GM19328 (cell line): ENCODE measurements at regions not wholly inside any gene's neighbourhood (a gene's known extent, or its start where the extent isn't known, plus 50 kb on each side); places are given as distances from the start of the nearest gene placed in this dataset.

ENCODE experiments used
- ATAC-seq: cut with Tn5 transposase; IDR thresholded peaks from one replicate; pipeline ENCODE4 v1.9.1; 2021; ENCODE audit warnings: mild to moderate bottlenecking, moderate library complexity; ENCODE audit not compliant: unreplicated experiment

GRCh38 chr5:114237766-114238165 is 124.1 kb upstream of the KCNN2 start:
- no peak for ATAC-seq

DNA sequence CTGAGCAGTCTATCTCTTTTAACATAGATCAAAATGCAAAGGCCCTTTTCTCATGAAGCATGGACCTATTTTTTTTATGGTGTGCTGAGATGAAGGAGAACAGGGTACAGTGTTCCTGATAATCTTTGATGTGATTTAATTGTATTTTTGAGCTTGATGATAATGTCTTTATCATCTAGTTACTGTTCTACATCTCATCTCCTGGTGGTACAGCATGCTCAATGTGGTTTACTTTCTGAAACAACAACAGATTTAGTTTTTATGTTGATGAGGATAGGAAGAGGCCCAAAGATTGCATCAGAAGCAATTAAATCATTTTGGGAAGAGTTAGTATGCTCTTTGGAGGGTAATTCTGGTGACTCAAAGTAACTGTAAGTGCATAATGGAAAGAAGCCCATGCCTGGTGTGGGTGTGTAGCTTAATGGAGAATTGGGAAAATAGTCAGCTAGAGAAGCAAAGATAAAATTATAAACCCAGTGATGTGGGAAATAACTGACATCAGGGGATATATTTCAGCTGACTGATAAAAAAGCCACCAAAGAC is 123.0 kb upstream of the KCNN2 start:
- no peak for ATAC-seq

DNA sequence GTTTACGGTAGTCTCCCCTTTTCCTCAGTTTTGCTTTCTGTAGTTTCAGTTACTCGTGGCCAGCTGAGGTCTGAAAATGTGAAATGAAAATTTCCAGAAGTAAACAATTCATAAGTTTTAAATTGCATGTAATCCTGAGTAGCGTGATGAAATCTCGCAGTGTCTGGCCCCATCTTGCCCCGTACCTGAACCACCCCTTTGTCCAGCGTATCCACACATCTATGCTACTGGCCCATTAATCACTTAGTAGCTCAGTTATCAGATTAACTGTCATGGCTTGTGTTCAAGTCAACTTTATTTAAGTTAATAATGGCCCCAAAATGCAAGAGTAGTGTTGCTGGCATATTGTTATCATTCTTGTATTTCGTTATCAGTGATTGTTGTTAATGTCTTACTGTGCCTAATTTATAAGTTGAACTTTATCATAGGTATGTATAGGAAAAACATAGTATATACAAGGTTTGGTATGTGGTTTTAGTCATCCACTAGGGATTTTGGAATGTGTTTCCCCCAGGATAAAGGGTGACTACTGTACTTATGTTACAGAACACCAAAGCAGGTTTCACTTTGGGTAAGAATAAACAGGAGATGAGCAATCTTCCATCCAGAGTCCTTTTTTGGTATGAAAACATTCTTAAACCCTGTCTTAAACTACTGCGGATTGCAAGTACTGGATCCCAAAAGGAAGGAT is 118.4 kb upstream of the KCNN2 start:
- no peak for ATAC-seq

GRCh38 chr5:114243972-114244317 is 117.9 kb upstream of the KCNN2 start:
- no peak for ATAC-seq

GRCh38 chr5:114249823-114250222 is 112.0 kb upstream of the KCNN2 start:
- ATAC-seq: no peak

- no peak for ATAC-seq
Observed at GRCh38 chr5:114250536-114250935, 111.3 kb upstream of the KCNN2 start.

DNA sequence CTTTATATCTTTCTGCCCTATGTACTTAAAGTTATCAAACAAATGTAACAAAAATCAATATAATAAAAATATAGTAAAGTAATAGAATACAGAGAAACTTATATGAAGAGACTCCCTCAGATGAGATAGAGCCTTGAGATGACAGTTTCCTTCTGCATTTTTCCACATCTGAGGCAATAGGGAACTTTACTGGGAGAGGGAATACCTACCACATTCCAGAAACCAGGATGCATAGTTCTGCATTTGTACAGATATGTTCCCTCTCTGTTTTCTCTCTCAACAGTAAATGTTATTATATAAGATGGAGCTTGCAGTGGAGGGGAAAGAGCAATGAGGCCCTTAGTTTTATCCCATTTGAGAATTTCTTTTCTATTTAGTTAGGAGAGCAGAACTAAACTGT is 109.6 kb upstream of the KCNN2 start:
- no peak for ATAC-seq

GRCh38 chr5:114255260-114255659 is 106.6 kb upstream of the KCNN2 start:
- no peak for ATAC-seq

DNA sequence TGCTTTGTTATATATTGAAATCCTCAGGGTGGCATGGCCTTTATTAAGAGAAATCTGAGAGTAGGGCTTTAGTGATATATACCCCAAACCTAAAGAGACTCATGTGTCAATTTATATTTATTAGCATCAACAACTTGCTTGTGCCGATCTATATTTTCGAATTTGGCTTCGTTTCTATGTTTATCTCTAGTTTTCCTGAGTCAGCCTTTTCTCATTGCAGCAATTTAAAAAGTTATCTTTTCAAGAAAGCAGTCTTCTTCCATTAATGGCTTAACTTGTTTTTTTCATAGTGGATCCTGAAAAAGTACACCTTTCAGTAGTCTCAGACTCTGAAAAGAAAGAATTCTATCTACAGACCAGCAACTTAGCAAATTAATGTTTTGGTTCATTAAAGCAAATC is 99.9 kb upstream of the KCNN2 start:
- ATAC-seq: no peak

DNA sequence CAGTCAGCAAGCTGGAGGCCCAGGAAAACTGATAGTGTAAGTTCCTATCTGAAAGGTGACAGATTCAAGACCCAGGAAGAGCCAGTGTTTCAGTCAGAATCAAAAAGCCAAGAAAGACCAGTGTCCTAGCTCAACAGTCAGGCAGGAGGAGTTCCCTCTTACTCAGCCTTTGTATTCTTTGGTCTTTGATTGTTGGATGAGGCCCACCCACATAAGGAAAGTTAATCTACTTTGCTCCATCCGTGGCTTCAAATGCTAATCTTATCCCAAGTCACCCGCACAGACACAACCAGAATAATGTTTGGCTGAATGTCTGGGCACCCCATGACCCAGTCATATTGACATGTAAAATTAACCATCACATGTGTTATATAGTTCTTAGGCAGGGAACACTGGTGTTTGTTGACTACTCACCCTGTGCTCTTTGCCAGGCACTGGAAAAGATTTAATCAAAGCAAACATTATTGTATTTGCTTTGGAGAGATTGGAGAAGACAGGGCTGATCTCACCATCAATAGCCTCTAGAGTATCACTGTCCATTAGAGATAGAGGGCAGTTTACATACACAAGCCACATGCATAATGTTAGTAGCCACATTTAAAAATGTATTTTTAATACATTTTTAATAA is 96.3 kb upstream of the KCNN2 start:
- no peak for ATAC-seq

GRCh38 chr5:114266374-114266773 is 95.5 kb upstream of the KCNN2 start:
- no peak for ATAC-seq

GRCh38 chr5:114296191-114296590 is 65.7 kb upstream of the KCNN2 start:
- ATAC-seq: no peak

DNA sequence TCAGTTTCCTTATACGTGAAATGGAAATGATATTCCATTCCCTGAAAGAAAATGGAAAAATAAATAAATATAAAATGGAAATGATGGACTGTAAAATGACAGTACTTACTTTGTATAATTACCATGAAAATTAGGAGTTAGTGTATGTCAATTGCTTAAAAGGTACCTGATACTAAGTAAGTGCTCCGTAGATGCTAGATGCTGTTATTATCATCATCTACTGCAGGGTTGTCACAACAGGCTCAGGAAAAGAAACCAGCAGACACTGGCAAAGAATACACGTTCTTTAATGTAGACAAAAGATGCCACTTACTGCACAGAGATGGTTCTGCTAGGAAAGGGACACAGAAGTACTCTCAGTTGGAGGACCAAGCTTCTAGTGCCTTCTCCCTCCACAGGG is 64.0 kb upstream of the KCNN2 start:
- ATAC-seq: no peak

DNA sequence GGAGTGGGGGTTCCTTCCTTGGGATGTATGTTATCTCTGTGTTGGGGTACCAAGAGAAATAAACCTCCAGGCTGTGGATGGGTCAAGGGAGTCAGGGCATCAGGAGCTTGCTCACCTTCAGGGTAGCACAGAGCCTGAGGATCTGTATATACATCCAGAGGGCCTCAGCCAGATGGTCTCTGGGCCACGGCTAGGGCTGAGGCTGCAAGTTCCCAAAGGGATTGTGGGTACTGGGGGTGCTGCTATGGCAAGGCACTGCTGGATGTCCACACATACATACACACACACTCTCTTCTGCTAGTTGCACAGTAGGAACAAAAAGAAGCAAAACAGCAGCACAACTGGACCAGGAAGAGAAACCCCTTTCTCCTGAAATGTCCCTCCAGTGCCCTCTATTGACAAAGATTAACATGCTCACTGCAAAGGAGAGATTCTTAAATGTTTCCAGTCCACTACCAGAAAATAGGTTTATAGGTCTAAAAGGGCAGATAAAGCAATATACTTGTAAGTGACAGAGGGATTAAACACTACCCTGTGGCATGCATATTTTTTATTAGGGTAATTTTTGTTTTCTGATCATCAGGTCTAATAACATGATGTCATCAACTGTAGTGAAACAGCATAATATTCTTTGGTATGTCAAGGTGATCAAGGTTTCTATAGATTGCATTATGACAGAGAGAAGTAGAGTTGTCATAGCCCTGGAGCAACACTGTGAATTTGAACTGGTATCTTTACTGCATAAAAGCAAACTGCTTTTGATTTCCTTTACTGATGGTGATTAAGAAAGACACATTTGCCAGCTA is 56.3 kb upstream of the KCNN2 start:
- peak; percentile 45 for ATAC-seq

DNA sequence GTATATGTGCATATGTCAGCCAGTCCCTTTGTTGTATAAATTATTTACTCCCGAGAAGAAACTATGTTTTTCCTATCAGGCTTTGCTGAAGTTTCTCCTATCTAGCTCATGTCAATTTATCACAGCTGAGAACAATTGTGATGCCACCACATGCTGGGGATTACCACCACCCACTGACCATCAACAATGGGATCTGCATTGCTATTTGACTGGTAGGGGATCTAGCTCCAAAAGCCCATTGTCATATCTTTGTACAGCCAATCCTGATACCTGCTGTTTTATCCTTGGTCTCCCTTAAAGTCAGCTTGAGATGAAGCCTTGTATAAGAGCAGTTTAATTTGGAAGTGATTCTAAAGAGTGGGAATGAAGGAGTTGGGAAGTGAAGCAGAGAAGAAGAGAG is 53.9 kb upstream of the KCNN2 start:
- no peak for ATAC-seq

- no peak for ATAC-seq
Observed at GRCh38 chr5:114308508-114308907, 53.4 kb upstream of the KCNN2 start.

- no peak for ATAC-seq
Observed at GRCh38 chr5:114310666-114311065, 51.2 kb upstream of the KCNN2 start.

GRCh38 chr5:114311281-114311680 is 50.6 kb upstream of the KCNN2 start:
- no peak for ATAC-seq

GRCh38 chr5:114311968-114312367 is 49.9 kb upstream of the KCNN2 start:
- ATAC-seq: no peak
